Neural progenitor cell (in vitro differentiated cells): ENCODE measurements at regions not wholly inside any gene's neighbourhood (a gene's known extent, or its start where the extent isn't known, plus 50 kb on each side); places are given as distances from the start of the nearest gene placed in this dataset.

Experiments
- DNase-seq: peaks from one replicate; pipeline ENCODE4 v3.0.0-alpha.2; 2016; ENCODE audit warnings: low spot score
- H2AFZ ChIP-seq: fragments of 200-600 bp; sonication (generic); replicated peaks from 2 replicates; pipeline ENCODE4 v1.6.1; 2016; ENCODE audit warnings: antibody characterized with exemption
- H3F3A ChIP-seq: fragments of 200-600 bp; sonication (generic); 2 replicates; pipeline ENCODE4 v1.6.1; 2016; ENCODE audit warnings: antibody characterized with exemption, low read depth
- H3K27ac ChIP-seq: fragments of 200-600 bp; sonication (generic); 2 replicates; pipeline ENCODE4 v1.5.1; 2016; ENCODE audit warnings: mild to moderate bottlenecking
- H3K27me3 ChIP-seq: fragments of 200-600 bp; sonication (generic); 2 replicates; pipeline ENCODE4 v1.6.1; 2016; ENCODE audit warnings: mild to moderate bottlenecking, moderate library complexity
- H3K36me3 ChIP-seq: fragments of 200-600 bp; sonication (generic); 2 replicates; pipeline ENCODE4 v1.5.1; 2016
- H3K4me1 ChIP-seq: fragments of 200-600 bp; sonication (generic); 2 replicates; pipeline ENCODE4 v1.6.1; 2016; ENCODE audit warnings: mixed run types
- H3K4me2 ChIP-seq: fragments of 200-600 bp; sonication (generic); 2 replicates; pipeline ENCODE4 v1.6.1; 2016
- H3K4me3 ChIP-seq: fragments of 200-600 bp; sonication (generic); 2 replicates; pipeline ENCODE4 v1.5.1; 2016
- H3K79me2 ChIP-seq: fragments of 200-600 bp; sonication (generic); 2 replicates; pipeline ENCODE4 v1.6.1; 2016; ENCODE audit warnings: low read depth
- H3K9ac ChIP-seq: fragments of 200-600 bp; sonication (generic); 2 replicates; pipeline ENCODE4 v1.6.1; 2016
- H3K9me3 ChIP-seq: fragments of 200-600 bp; sonication (generic); 2 replicates; pipeline ENCODE4 v1.5.1; 2016; ENCODE audit warnings: low read depth
- H4K20me1 ChIP-seq: fragments of 200-600 bp; sonication (generic); 2 replicates; pipeline ENCODE4 v1.6.1; 2016; ENCODE audit warnings: low read depth
- H3K27ac Mint-ChIP-seq: 3 replicates; pipeline ENCODE4 v1.8.0; 2021; ENCODE audit warnings: mixed read lengths
- H3K27me3 Mint-ChIP-seq: 2 replicates; pipeline ENCODE4 v1.8.0; 2022; ENCODE audit warnings: low read depth, mild to moderate bottlenecking, inconsistent platforms, moderate library complexity, mixed read lengths; ENCODE audit not compliant: insufficient read depth
- H3K36me3 Mint-ChIP-seq: 3 replicates; pipeline ENCODE4 v1.8.0; 2021; ENCODE audit warnings: mixed read lengths
- H3K4me1 Mint-ChIP-seq: 3 replicates; pipeline ENCODE4 v1.8.0; 2021; ENCODE audit warnings: mixed read lengths
- H3K4me3 Mint-ChIP-seq: 3 replicates; pipeline ENCODE4 v1.8.0; 2021; ENCODE audit warnings: mild to moderate bottlenecking, moderate library complexity, mixed read lengths
- H3K9me3 Mint-ChIP-seq: 3 replicates; pipeline ENCODE4 v1.8.0; 2020; ENCODE audit warnings: mixed read lengths
- CTCF ChIP-seq: fragments of 200-600 bp; sonication (generic); IDR thresholded peaks from 2 replicates; pipeline ENCODE4 v1.5.1; 2017; ENCODE audit warnings: antibody characterized with exemption, mild to moderate bottlenecking
- EZH2 ChIP-seq: fragments of 200-600 bp; sonication (generic); IDR thresholded peaks from 2 replicates; pipeline ENCODE4 v1.6.1; 2017; ENCODE audit warnings: antibody characterized with exemption, mild to moderate bottlenecking, moderate library complexity
- EZH2phosphoT487 ChIP-seq: fragments of 200-600 bp; sonication (generic); IDR thresholded peaks from 2 replicates; pipeline ENCODE4 v1.6.1; 2017; ENCODE audit warnings: antibody characterized with exemption

GRCh38 chrX:5756616-5757015 lies 472.1 kb downstream of the NLGN4X start:
- Mint-ChIP-seq H3K27ac (no peak overlapping the region), H3K27me3 (peaks cover 2% of the 10 kb centered on the region), H3K4me1 (peaks cover 15% of the 10 kb centered on the region), H3K4me3 (no peak overlapping the region), H3K9me3 (peaks cover 8% of the 10 kb centered on the region), H3K36me3 (peaks cover 1% of the 10 kb centered on the region)
- Histone ChIP-seq H3K27ac (no peak overlapping the region), H3F3A (no peaks in the 10 kb centered on the region), H3K9me3 (no peaks in the 10 kb centered on the region), H3K4me3 (no peak overlapping the region), H3K36me3 (no peaks in the 10 kb centered on the region), H3K4me2 (no peak overlapping the region), H3K9ac (no peak overlapping the region), H3K4me1 (no peaks in the 10 kb centered on the region), H3K27me3 (no peaks in the 10 kb centered on the region), H3K79me2 (no peaks in the 10 kb centered on the region), H2AFZ (no peak overlapping the region), H4K20me1 (no peaks in the 10 kb centered on the region)
- DNase-seq, result no peak
- TF ChIP-seq CTCF (no peak), EZH2phosphoT487 (no peak), EZH2 (no peak)

- peaks cover 2% of the 10 kb centered on the region for H3K27me3 Mint-ChIP-seq
- no peaks in the 10 kb centered on the region for H3K9me3 ChIP-seq
- no peaks in the 10 kb centered on the region for H3K79me2 ChIP-seq
- H3K4me3 ChIP-seq, result no peak overlapping the region
- no peak overlapping the region for H3K27ac ChIP-seq
- peaks cover 10% of the 10 kb centered on the region for H3K4me1 Mint-ChIP-seq
- H3K4me1 ChIP-seq, result no peaks in the 10 kb centered on the region
- H3K9me3 Mint-ChIP-seq, result peaks cover 5% of the 10 kb centered on the region
- H3K27ac Mint-ChIP-seq, result no peak overlapping the region
- H3K27me3 ChIP-seq, result no peaks in the 10 kb centered on the region
- H3K4me3 Mint-ChIP-seq, result no peak overlapping the region
- H2AFZ ChIP-seq, result no peak overlapping the region
- no peaks in the 10 kb centered on the region for H3F3A ChIP-seq
- no peaks in the 10 kb centered on the region for H3K36me3 Mint-ChIP-seq
- TF ChIP-seq CTCF, result no peak
- TF ChIP-seq EZH2, result no peak
- no peak for TF ChIP-seq EZH2phosphoT487
- no peaks in the 10 kb centered on the region for H4K20me1 ChIP-seq
- H3K36me3 ChIP-seq, result no peaks in the 10 kb centered on the region
- DNase-seq, result no peak
- H3K4me2 ChIP-seq, result no peak overlapping the region
- H3K9ac ChIP-seq, result no peak overlapping the region
Observed at GRCh38 chrX:5753291-5753690, 475.4 kb downstream of the NLGN4X start.

- Histone ChIP-seq H2AFZ (no peak overlapping the region), H3K9me3 (no peaks in the 10 kb centered on the region), H3K27ac (no peak overlapping the region), H4K20me1 (no peaks in the 10 kb centered on the region), H3K9ac (no peak overlapping the region), H3K4me2 (no peak overlapping the region), H3K36me3 (no peaks in the 10 kb centered on the region), H3K27me3 (no peaks in the 10 kb centered on the region), H3K4me3 (no peak overlapping the region), H3K79me2 (no peaks in the 10 kb centered on the region), H3F3A (no peaks in the 10 kb centered on the region), H3K4me1 (no peaks in the 10 kb centered on the region)
- H3K4me3 Mint-ChIP-seq, result no peak overlapping the region
- DNase-seq, result no peak
- TF ChIP-seq EZH2phosphoT487, result no peak
- TF ChIP-seq EZH2, result no peak
- no peak for TF ChIP-seq CTCF
- peaks cover 2% of the 10 kb centered on the region for H3K27me3 Mint-ChIP-seq
- no peaks in the 10 kb centered on the region for H3K36me3 Mint-ChIP-seq
- H3K9me3 Mint-ChIP-seq, result peaks cover 5% of the 10 kb centered on the region
- no peak overlapping the region for H3K27ac Mint-ChIP-seq
- peaks cover 10% of the 10 kb centered on the region for H3K4me1 Mint-ChIP-seq
Observed at GRCh38 chrX:5752831-5753230, 475.8 kb downstream of the NLGN4X start.
